ENCODE measurements at regions not wholly inside any gene's neighbourhood (a gene's known extent, or its start where the extent isn't known, plus 50 kb on each side); places are given as distances from the start of the nearest gene placed in this dataset.

GRCh38 chr6:80642452-80642851 is 536.0 kb downstream of the BCKDHB start:
- Mint-ChIP-seq H3K27me3 (ENCODE audit: unreplicated experiment) (peaks cover 2% of the 10 kb centered on the region), H3K9me3 (ENCODE audit: unreplicated experiment) (no peaks in the 10 kb centered on the region), H3K36me3 (ENCODE audit: unreplicated experiment) (peaks cover 7% of the 10 kb centered on the region), H3K4me3 (ENCODE audit: unreplicated experiment) (no peak overlapping the region), H3K4me1 (ENCODE audit: low read depth, unreplicated experiment) (peaks cover 21% of the 10 kb centered on the region), H3K27ac (ENCODE audit: unreplicated experiment) (no peak overlapping the region)
- no peak for DNase-seq
- TF ChIP-seq CTCF (IDR thresholded peaks at IDR 0.05; ENCODE audit: partially characterized antibody, unreplicated experiment) = no peak

- H3K4me3 Mint-ChIP-seq (ENCODE audit: unreplicated experiment) = no peak overlapping the region
- H3K4me1 Mint-ChIP-seq (ENCODE audit: low read depth, unreplicated experiment) = peaks cover 21% of the 10 kb centered on the region
- no peak for TF ChIP-seq CTCF (IDR thresholded peaks at IDR 0.05; ENCODE audit: partially characterized antibody, unreplicated experiment)
- no peak overlapping the region for H3K27ac Mint-ChIP-seq (ENCODE audit: unreplicated experiment)
- H3K9me3 Mint-ChIP-seq (ENCODE audit: unreplicated experiment) = no peaks in the 10 kb centered on the region
- peaks cover 2% of the 10 kb centered on the region for H3K27me3 Mint-ChIP-seq (ENCODE audit: unreplicated experiment)
- peaks cover 7% of the 10 kb centered on the region for H3K36me3 Mint-ChIP-seq (ENCODE audit: unreplicated experiment)
- DNase-seq = no peak
These were observed 535.1 kb downstream of the BCKDHB start for GRCh38 chr6:80641591-80641990.

GRCh38 chr6:80640176-80640575 is 533.7 kb downstream of the BCKDHB start:
- no peak for TF ChIP-seq CTCF (IDR thresholded peaks at IDR 0.05; ENCODE audit: partially characterized antibody, unreplicated experiment)
- DNase-seq = no peak
- Mint-ChIP-seq H3K27ac (ENCODE audit: unreplicated experiment) (no peak overlapping the region), H3K27me3 (ENCODE audit: unreplicated experiment) (peaks cover 2% of the 10 kb centered on the region), H3K9me3 (ENCODE audit: unreplicated experiment) (no peaks in the 10 kb centered on the region), H3K36me3 (ENCODE audit: unreplicated experiment) (no peaks in the 10 kb centered on the region), H3K4me3 (ENCODE audit: unreplicated experiment) (no peak overlapping the region), H3K4me1 (ENCODE audit: low read depth, unreplicated experiment) (peaks cover 21% of the 10 kb centered on the region)

GRCh38 chr6:80639181-80639629 is 532.7 kb downstream of the BCKDHB start:
- H3K4me1 Mint-ChIP-seq (ENCODE audit: low read depth, unreplicated experiment) = peaks cover 21% of the 10 kb centered on the region
- H3K4me3 Mint-ChIP-seq (ENCODE audit: unreplicated experiment) = peak overlapping the region; percentile 79
- H3K36me3 Mint-ChIP-seq (ENCODE audit: unreplicated experiment) = no peaks in the 10 kb centered on the region
- H3K27ac Mint-ChIP-seq (ENCODE audit: unreplicated experiment) = peak overlapping the region; percentile 93
- no peak for TF ChIP-seq CTCF (IDR thresholded peaks at IDR 0.05; ENCODE audit: partially characterized antibody, unreplicated experiment)
- H3K9me3 Mint-ChIP-seq (ENCODE audit: unreplicated experiment) = no peaks in the 10 kb centered on the region
- no peak for DNase-seq
- H3K27me3 Mint-ChIP-seq (ENCODE audit: unreplicated experiment) = no peaks in the 10 kb centered on the region

GRCh38 chr6:80638213-80639055 is 532.0 kb downstream of the BCKDHB start:
- peak overlapping the region; percentile 93 for H3K27ac Mint-ChIP-seq (ENCODE audit: unreplicated experiment)
- H3K36me3 Mint-ChIP-seq (ENCODE audit: unreplicated experiment) = no peaks in the 10 kb centered on the region
- no peaks in the 10 kb centered on the region for H3K27me3 Mint-ChIP-seq (ENCODE audit: unreplicated experiment)
- no peak for TF ChIP-seq CTCF (IDR thresholded peaks at IDR 0.05; ENCODE audit: partially characterized antibody, unreplicated experiment)
- DNase-seq = peak; percentile 52
- peaks cover 21% of the 10 kb centered on the region for H3K4me1 Mint-ChIP-seq (ENCODE audit: low read depth, unreplicated experiment)
- peak overlapping the region; percentile 79 for H3K4me3 Mint-ChIP-seq (ENCODE audit: unreplicated experiment)
- H3K9me3 Mint-ChIP-seq (ENCODE audit: unreplicated experiment) = no peaks in the 10 kb centered on the region

Measured in glutamatergic neuron (in vitro differentiated cells).